ENCODE measurements at regions not wholly inside any gene's neighbourhood (a gene's known extent, or its start where the extent isn't known, plus 50 kb on each side); places are given as distances from the start of the nearest gene placed in this dataset.

DNA sequence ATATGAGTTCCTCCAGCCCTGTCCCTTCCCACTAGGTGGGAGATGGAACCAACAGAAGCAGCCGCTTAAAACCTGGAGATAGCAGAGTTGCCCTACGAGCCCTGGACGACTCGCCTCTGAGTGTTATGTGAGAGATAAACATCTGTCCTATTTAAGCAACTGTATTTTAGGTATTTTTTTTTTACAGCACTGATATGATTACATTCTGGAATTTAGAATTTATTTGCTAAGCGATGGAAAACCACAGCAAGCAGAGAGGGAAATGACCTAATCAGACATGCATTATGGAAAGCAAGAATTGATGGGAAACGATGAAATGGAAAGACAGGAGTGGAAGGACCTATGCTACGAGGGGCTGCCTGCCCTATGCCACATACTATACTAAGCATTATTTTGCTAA, 379.0 kb upstream of the IL12A start:
- H3K27ac ChIP-seq (replicated peaks) = no peak overlapping the region
- DNase-seq = no peak
- H3K4me1 ChIP-seq = peaks cover 14% of the 10 kb centered on the region
- no peaks in the 10 kb centered on the region for H3K9me3 ChIP-seq (replicated peaks)
- H3K4me3 ChIP-seq = no peak overlapping the region
- H3K36me3 ChIP-seq = no peaks in the 10 kb centered on the region
- intact Hi-C loops (cut with micrococcal nuclease) = no loop called here
- TF ChIP-seq, protein P1, sequence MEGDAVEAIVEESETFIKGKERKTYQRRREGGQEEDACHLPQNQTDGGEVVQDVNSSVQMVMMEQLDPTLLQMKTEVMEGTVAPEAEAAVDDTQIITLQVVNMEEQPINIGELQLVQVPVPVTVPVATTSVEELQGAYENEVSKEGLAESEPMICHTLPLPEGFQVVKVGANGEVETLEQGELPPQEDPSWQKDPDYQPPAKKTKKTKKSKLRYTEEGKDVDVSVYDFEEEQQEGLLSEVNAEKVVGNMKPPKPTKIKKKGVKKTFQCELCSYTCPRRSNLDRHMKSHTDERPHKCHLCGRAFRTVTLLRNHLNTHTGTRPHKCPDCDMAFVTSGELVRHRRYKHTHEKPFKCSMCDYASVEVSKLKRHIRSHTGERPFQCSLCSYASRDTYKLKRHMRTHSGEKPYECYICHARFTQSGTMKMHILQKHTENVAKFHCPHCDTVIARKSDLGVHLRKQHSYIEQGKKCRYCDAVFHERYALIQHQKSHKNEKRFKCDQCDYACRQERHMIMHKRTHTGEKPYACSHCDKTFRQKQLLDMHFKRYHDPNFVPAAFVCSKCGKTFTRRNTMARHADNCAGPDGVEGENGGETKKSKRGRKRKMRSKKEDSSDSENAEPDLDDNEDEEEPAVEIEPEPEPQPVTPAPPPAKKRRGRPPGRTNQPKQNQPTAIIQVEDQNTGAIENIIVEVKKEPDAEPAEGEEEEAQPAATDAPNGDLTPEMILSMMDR (IDR thresholded peaks at IDR 0.05; ENCODE audit: borderline replicate concordance) = no peak
- H3K27me3 ChIP-seq (ENCODE audit: low read depth) = no peaks in the 10 kb centered on the region

DNA sequence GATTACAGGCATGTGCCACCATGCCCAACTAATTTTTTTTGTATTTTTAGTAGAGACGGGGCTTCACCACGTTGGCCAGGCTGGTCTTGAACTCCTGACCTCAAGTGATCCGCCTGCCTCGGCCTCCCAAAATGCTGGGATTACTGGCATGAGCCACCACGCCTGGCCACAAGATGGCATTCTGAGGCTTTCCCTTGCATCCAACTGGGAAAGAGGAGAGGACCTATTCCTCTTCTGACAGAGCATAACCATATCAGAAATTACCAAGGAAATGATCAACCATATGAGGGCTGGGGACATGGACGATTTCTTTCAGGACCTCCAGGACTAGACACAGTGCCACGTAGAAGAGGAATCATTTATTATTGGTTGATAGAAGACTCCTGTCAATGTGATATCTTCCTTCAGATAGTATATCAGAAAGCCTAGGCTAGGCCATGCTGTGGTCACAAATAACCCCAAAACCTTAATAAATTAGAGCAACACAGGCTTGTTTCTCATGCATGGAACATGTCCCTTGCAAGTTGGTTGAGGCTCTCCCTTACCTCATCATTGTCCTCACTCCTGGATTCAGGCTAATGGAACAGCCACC, 372.3 kb upstream of the IL12A start:
- peaks cover 16% of the 10 kb centered on the region for H3K4me1 ChIP-seq
- H3K4me3 ChIP-seq = no peak overlapping the region
- TF ChIP-seq, protein P1 (IDR thresholded peaks at IDR 0.05; ENCODE audit: borderline replicate concordance) = peak; percentile 75
- intact Hi-C loops (cut with micrococcal nuclease) = loop anchor here (5.0 kb wide), 2 partner anchors 191 to 391 kb away; no protein-coding TSS in a partner anchor
- no peaks in the 10 kb centered on the region for H3K27me3 ChIP-seq (ENCODE audit: low read depth)
- peak; percentile 31 for DNase-seq
- H3K27ac ChIP-seq (replicated peaks) = no peak overlapping the region
- no peaks in the 10 kb centered on the region for H3K36me3 ChIP-seq
- H3K9me3 ChIP-seq (replicated peaks) = no peaks in the 10 kb centered on the region

DNA sequence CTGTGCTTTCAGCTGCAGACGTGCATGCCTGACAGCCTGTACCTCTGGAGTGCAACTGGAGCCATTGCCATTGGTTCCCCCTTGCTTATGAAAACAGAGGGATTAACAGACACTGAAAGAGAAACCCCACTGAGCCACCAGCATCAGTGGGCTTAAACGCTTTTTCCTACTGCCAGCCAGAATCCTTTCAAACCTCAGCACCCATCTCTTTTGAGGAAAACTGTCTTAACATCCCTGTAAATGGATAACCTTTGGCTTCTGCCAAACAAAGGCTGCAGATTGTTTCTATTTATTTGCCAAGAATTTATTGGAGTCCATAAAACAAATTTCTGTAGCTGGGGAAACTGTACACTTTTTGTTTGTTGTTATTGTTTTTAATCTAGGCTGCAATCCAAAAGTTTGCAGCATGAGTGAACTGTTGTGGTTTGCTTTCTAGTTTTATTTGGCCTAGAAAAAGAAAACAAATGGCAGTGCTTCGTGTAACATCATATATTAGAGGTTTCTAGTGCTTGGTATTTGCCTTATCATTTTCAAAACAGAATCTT, 369.2 kb upstream of the IL12A start:
- intact Hi-C loops (cut with micrococcal nuclease) = loop anchor here (5.0 kb wide), 2 partner anchors 188 to 388 kb away; no protein-coding TSS in a partner anchor

DNA sequence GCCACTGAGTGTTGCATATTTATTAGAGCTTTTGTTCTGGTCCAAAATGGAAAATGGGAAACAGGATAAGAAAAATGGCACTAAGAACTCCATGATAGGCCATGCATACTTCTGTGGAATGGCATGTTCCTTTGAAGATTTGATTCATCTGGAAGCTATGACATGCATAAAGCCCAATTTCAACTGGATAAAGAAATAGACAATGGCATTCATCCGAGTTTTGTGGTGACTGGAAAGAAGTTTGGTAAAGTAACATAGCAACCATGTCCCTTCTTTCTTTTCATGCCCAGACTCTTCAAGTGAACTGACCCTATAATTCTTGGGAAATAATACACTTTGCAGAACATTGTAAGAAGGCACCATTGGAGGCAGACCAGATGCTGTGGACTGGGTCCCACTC, 368.4 kb upstream of the IL12A start:
- Histone ChIP-seq H3K27ac (replicated peaks) (no peak overlapping the region), H3K9me3 (replicated peaks) (no peaks in the 10 kb centered on the region), H3K4me3 (no peak overlapping the region), H3K4me1 (peaks cover 22% of the 10 kb centered on the region), H3K27me3 (ENCODE audit: low read depth) (no peaks in the 10 kb centered on the region), H3K36me3 (no peaks in the 10 kb centered on the region)
- no peak for DNase-seq
- TF ChIP-seq, protein P1 (IDR thresholded peaks at IDR 0.05; ENCODE audit: borderline replicate concordance) = no peak
- intact Hi-C loops (cut with micrococcal nuclease) = no loop called here

More for the DNA sequence above, 369.2 kb upstream of the IL12A start:
- H3K4me3 ChIP-seq = no peak overlapping the region
- no peaks in the 10 kb centered on the region for H3K36me3 ChIP-seq
- H3K27me3 ChIP-seq (ENCODE audit: low read depth) = no peaks in the 10 kb centered on the region
- H3K4me1 ChIP-seq = peaks cover 22% of the 10 kb centered on the region
- no peak for DNase-seq
- TF ChIP-seq, protein P1 (IDR thresholded peaks at IDR 0.05; ENCODE audit: borderline replicate concordance) = no peak
- H3K9me3 ChIP-seq (replicated peaks) = no peaks in the 10 kb centered on the region
- no peak overlapping the region for H3K27ac ChIP-seq (replicated peaks)

DNA sequence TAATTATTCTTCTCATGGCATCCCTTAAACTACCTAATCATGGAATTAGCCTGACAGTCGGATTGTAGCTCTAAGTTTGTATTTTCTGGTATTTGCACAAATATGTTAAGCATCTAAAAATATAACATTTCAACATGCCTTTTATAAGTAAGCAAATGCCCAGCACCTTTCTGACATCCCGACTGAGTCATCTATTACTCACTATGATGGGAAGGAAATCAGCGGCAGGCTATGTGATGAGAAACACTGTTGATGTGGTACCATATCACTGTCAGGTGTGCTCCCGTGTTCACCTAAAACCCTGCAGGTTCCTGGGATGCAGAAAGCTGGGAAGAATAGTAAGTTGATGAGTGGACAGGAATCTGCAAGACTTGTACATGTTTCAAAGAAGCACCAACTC, 367.8 kb upstream of the IL12A start:
- Histone ChIP-seq H3K4me3 (no peak overlapping the region), H3K36me3 (no peaks in the 10 kb centered on the region), H3K4me1 (peaks cover 22% of the 10 kb centered on the region), H3K9me3 (replicated peaks) (no peaks in the 10 kb centered on the region), H3K27me3 (ENCODE audit: low read depth) (no peaks in the 10 kb centered on the region), H3K27ac (replicated peaks) (peak overlapping the region; percentile 79)
- TF ChIP-seq, protein P1 (IDR thresholded peaks at IDR 0.05; ENCODE audit: borderline replicate concordance) = no peak
- no peak for DNase-seq
- intact Hi-C loops (cut with micrococcal nuclease) = no loop called here
